NT2/D1 (cell line): ENCODE measurements at regions not wholly inside any gene's neighbourhood (a gene's known extent, or its start where the extent isn't known, plus 50 kb on each side); places are given as distances from the start of the nearest gene placed in this dataset.

Source experiments
- SUZ12 ChIP-seq: IDR thresholded peaks from 2 replicates; pipeline ENCODE4 v1.6.1; 2011; ENCODE audit not compliant: insufficient read length, insufficient read depth; ENCODE audit errors: extremely low read depth
- YY1 ChIP-seq: IDR thresholded peaks from 2 replicates; pipeline ENCODE4 v1.6.1; 2011; ENCODE audit not compliant: insufficient read length, insufficient read depth
- ZNF274 ChIP-seq: IDR thresholded peaks from 2 replicates; pipeline ENCODE4 v1.6.1; 2011; ENCODE audit warnings: mild to moderate bottlenecking, low read depth, low read length

DNA sequence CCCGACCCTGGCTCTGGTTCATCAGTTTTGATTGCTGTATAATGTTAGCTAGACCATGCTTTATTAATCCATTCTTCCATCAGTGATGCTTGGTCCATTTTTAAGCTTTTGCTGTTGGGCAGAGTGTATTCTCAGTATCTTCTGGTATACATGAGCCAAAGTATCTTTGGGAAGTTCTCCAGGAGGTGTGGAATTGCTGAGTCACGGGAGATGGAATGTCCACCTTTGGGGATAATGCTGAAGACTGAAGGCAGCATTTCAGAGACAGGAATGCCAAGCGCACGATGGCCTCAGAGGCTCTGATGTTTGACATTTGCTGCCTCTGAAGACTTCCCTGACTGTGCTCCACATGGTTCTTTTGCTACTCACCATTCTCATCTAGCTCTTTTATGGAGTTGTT lies 266.3 kb upstream of the KAZN start:
- TF ChIP-seq SUZ12 (no peak), YY1 (no peak), ZNF274 (no peak)
